SK-N-MC (cell line): ENCODE measurements at regions not wholly inside any gene's neighbourhood (a gene's known extent, or its start where the extent isn't known, plus 50 kb on each side); places are given as distances from the start of the nearest gene placed in this dataset.

Source experiments
- EZH2 ChIP-seq: fragments of 200-600 bp; sonication (generic); IDR thresholded peaks from one replicate; pipeline ENCODE4 v1.6.1; 2017; ENCODE audit warnings: antibody characterized with exemption
- FOXP2 ChIP-seq: optimal IDR thresholded peaks from 2 replicates; pipeline ENCODE3; 2011; ENCODE audit warnings: mild to moderate bottlenecking, moderate library complexity; ENCODE audit not compliant: insufficient read depth; ENCODE audit errors: extremely low read length, control extremely low read depth
- POLR2AphosphoS5 ChIP-seq: IDR thresholded peaks from 2 replicates; pipeline ENCODE4 v1.6.1; 2012; ENCODE audit warnings: mild to moderate bottlenecking, low read depth, low read length, borderline replicate concordance

- TF ChIP-seq POLR2AphosphoS5 = no peak
- TF ChIP-seq EZH2 = no peak
- TF ChIP-seq FOXP2 = no peak
Measured at GRCh38 chr11:115766561-115766960, 262.3 kb upstream of the CADM1 start.
